ENCODE measurements at regions not wholly inside any gene's neighbourhood (a gene's known extent, or its start where the extent isn't known, plus 50 kb on each side); places are given as distances from the start of the nearest gene placed in this dataset.
"Not testable (repeated sequence)": the region's sequence is repeated elsewhere in the genome, so short reads cannot be mapped to it uniquely, and the experiment has no call there.

DNA sequence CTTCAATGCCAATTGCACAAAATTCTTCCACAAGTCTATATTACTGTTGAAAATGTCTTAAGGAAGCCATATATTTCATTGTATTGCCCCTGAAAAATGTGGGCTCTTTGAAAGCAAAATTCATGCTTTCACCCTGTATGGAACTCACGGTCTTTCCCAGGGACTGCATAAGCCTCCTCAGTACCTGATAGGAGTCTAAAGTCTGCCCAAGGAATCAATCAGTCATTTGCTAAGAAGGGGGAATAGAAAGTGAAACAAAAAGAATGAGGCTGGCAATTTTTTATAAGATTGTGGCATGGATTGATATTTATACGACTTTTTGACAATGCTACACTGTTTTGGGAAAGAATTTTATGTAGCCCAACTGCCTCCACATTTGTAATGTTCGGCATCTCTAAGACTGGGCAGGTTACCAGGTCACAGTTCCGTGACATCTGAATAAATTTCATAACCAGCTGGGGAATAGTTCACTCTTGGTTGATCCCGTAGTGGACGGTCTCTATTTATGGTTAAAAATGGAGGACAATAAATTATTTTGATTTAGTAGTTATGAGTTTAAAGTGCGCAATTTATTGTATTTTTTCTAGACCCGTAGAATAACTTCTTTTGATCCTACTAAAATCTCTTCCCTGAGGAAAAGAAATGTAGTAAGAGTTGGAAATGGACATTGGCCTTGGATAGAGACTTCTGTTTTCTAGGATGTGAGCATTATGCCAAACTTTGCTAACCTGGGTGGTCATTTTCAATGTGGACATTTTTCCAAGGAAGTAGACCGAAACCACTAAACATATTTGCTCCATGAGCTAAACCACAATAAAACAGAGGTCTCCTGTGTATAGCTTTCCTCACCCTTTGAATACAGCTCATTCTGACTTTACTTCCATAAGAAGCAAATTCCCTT is 1585.4 kb downstream of the EFNB2 start:
- DNase-seq: no peak

DNA sequence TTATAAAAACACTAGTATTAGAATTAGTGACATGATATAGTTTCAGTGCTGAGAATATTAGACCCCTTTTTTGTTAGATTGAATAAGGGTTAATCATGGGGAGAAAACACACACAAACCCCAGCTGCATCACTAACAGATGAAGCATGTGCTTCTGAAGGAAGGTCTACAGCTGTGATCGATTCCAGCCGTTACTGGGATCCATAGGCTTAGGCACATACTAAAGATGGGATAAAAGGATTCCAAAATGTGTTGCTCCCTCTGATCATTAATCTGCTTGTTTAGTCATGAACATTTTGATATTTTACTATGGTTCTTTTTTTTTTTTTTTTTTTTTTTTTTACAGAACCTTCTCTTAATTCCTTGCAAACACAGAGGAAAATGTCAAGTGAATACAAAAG is 1591.3 kb downstream of the EFNB2 start:
- DNase-seq: no peak

DNA sequence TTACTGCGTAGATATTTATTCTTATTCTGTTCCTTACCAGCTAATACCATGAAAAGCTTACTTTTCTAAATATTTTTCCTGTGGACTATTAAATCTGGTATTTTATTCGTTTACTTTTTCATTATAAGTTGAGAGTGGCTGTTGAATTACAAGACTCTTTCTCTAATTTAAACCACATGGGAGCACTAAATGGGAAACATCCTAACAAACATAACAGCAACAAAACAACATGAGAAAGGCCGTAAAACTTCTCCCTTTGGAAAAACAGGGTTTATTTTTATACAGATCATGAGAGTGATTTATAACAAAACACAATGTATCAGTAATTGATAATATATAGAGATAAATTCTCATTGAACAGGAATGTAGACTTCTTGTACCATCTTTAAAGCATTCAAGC is 1592.1 kb downstream of the EFNB2 start:
- no peak for DNase-seq

DNA sequence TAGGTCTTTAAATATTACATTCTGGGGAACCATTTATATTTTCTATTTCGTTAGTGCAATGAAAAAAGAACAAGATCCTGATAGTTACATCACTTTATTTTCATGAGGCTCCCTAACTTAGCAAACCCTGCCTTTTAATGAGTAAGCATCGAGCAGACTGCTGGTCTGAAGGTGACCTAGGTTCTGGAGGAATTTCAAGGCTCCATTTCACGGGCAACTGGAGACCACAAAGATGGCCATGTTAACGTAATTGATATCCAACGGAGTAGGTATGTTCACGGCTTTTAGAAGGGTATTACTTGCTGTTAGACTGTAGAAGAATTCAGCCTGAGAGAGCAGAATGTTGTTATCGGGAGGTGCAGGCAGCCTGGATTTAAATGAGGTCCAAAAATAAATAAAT is 1597.6 kb downstream of the EFNB2 start:
- no peak for DNase-seq

DNA sequence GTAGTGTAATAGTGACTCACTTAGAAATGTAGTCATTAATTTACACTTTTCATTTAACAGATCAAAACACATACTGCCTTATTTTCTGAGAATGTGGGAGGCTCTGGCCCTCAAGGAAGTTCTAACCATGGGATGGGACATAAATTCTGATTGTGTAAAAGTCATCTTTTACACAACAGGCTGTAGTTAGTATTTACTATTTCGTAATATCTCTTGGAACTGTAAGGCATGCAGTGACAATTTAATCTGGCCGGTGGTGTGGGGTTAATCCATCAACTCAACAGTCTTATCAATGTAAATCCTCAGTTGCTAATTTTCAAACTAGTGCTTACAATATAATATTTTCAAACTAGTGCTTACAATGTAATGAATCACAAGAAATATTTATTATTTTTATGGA is 1599.2 kb downstream of the EFNB2 start:
- DNase-seq: no peak

DNA sequence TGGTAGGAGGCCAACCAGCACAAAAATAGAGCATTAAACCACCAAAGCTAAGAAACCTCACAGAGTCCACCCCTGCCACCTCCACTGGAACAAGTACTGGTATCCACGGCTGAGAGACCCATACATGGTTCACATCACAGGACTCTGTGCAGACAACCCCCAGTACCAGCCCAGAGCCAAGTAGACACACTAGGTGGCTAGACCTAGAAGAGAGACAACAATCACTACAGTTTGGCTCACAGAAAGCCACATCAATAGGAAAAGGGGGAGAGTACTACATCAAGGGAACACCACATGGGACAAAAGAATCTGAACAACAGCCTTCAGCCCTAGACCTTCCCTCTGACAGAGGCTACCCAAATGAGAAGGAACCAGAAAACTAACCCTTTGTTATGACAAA is 1614.9 kb downstream of the EFNB2 start:
- not testable (repeated sequence) for DNase-seq

DNA sequence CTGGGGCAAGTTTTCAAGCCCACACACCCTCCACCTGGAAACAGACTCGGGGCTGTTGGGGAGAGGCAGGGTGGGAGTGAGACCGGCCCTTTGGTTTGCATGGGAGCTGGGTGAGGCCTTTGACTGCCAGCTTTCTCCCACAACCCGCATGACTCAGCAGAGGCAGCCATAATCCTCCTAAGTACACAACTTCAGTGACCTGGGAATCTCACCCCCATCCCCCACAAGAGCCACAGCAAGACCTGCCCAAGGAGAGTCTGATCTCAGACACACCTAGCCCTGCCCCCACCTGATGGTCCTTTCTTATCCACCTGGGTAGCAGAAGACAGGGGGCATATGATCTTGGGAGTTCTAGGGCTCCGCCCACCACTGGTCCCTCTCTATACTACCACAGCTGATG is 1615.4 kb downstream of the EFNB2 start:
- DNase-seq: no peak

DNA sequence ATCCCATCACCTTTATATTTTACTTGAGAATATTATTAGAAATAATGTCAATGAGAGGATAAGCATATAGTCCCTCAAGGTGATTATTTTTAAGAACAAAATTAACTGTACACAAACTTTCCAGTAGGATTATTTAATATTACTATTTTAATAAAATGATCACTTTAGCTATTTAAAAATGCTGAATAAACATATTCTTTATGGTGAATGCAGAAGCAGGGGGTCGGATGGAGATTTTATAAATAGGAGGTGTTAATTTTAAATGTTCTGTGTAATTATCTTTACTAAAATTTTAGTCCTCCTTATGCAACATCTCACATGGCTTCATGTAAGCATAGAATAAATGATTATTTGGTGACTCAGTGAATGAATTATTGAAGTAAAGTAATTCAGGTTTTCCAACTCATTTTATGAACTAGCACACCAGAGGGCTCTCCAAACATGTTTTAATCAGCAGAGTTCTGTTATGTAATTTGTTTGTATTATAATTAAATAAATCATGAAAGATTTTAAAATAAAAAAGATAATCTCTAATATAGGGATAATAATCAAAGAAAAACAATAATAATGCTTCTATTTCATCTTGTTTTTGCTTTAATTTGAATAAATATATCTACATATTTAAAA is 1635.2 kb downstream of the EFNB2 start:
- no peak for DNase-seq

DNA sequence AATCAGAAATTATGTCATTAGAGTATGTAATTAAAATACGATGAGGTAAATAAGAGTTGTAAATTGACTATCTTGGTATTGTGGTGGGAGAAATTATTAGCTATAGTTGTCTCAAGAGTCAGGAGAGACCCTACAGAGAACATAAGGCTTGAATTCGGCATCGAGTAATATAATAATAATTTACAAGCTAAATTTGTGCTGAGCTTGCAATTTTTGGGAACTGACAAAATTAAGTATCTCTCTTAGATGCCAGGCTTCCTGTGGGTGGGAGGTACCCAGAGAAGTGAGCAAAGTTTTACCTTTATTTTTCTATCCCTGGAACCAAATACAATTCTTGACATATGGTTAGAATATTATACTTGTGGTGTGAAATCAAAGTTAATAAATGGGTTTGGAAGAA is 1637.0 kb downstream of the EFNB2 start:
- DNase-seq: no peak

DNA sequence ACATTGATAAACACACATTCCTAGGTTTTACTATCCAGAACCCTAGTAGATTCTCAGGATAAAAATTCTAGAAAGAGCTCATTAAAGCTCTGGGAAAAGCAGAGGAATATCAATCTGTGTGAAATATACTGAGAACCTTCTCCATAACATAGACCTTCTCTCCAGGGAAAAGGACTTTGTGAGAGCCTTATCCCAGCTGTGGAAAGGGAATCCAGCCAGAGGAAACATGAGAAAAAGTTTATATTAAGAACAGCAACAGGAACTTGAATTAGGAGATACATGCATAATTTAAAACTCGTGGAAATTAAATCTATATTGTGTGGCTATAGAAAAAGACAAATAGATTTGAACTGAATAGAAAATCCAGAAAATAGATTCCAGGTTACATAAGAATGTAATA is 1639.9 kb downstream of the EFNB2 start:
- no peak for DNase-seq

DNA sequence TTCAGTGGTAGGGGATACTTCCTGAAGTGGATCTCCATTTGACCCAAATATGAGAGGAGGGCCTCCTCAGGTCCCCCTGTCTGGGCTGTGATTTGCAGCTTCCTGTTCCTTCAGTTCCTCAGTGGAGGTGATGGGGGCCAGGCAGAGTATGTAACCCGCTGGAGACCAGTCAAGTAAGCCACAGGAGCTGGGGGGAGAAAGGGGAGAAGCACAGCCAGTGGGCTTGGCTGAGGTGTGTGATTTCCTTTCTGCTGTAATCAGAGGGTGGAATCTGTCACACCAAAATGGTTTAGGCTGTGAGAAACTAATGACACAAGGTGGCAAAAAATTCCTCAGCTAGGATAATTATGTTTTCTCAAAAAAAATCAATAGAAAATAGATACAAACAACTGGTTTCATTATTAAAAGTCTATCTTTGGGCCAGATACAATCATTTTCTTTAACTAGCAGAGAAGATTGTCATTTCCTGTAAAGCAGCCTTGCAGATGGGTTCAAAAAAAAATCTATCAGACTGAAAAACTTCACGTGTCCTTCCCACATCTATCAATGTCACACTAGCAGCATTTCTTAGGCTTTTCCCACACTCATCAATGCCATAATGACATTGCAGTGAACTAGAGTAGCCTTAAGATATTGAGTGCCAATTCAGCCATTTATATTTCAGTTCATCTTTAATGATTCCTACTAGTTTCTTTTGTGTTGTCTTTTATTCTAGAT is 1660.3 kb downstream of the EFNB2 start:
- no peak for DNase-seq

DNA sequence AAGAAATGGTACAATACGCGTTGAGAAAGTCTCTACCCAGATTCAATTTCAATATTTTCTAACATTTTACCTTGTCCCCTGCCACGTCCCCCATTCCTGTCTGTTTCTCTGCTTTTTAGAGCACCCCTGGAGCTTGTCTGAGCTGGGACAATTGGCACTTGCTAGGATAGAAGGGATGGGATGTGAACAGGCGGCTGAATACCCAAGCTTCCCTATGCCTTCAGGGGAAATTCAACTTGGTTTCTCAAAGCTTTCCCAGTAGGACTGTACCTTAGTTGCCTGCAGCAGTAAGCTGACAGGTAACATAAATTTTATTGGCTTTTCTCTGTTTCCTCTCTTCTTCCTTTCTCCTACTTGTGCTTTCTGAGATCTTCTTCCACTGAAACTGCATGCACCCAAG is 1663.3 kb downstream of the EFNB2 start:
- DNase-seq: no peak

DNA sequence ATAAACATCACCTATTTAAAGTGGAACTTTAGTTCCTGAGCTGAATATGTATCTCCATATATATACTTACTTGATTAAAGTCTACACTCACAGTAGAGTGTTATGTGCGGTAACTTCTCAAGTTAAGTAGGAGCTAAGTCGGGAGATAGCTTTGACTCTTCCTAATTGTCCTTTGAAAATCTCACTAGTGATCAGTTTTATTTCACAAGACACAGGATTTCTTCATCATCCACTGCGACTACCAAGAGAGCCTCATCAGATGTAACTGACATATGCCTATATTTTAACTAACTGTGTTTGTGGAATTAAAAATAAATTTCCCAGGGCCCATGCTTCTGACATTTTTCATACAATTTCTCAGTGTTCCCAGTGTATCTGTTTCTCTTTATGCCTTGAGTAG is 1664.0 kb downstream of the EFNB2 start:
- no peak for DNase-seq

DNA sequence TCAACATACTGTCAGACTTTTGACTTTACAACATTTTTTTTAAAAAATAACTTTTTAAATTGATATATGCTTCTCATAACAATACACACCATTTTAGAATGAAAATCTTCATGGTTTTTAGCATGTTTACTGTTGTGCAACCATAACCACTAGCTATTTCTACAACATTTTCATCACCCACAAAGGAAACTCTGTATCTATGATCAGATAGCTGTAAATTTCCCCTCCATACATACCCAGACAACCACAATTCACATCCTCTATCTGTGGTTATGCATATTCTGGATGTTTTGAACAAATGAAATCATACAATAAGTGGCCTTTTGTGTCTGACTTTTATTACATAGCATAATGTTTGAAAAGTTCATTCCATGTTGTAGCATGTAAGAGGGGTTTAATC is 1666.0 kb downstream of the EFNB2 start:
- no peak for DNase-seq

DNA sequence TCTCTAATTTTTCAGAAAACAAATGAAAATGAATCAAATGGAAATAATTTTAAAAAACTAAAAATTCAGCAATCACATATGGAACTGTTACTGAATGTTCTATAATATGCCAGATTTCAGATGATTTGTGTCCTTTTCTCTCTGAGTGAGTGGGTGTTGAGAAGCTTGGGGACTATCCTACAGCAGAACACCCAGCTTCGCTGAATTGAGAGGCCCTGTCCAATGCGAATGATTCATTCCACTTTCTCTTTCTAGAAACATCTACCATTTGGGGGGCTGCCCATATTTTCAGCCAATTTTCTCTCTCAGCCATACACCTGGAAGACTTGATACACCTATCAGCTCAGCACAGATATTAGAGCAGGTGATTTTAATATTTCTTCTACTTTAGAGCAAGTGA is 1666.7 kb downstream of the EFNB2 start:
- no peak for DNase-seq

DNA sequence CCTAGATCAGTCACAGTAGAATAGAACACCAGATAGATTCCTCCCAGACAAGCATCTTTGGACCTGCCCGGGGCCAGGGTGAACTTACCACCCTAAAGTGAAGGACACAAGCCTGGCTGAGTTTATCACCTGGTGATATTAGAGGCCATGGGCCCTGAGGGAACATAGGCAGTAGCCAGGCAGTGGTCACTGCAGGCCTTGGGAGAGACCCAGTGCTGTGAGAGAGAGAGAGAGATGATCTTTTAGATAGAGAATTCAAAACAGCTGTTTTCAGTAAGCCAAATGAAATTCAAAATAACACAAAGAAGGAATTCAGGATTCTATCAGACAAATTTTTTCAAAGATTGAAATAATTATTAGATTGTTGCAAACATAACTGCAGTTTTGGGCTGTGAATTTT is 1679.9 kb downstream of the EFNB2 start:
- no peak for DNase-seq

DNA sequence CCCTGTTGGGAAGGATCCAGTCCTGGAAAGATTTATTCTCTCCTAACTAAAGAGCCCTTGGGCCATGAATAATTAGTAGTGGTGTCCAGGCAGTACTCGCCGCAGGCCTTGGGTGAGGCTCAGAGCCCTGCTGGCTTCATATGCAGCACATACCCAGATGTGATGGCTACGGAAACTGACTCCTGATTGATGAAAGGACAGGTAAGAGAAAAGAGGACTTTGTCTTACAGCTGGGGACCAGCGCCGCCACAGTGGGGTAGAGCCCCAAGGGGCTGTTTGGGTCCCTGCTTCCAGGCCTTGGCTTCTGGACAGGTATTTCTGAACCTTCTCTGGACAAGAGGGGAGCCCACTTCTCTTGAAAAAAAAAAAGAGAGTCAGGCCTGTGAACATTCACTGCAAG is 1680.8 kb downstream of the EFNB2 start:
- no peak for DNase-seq

DNA sequence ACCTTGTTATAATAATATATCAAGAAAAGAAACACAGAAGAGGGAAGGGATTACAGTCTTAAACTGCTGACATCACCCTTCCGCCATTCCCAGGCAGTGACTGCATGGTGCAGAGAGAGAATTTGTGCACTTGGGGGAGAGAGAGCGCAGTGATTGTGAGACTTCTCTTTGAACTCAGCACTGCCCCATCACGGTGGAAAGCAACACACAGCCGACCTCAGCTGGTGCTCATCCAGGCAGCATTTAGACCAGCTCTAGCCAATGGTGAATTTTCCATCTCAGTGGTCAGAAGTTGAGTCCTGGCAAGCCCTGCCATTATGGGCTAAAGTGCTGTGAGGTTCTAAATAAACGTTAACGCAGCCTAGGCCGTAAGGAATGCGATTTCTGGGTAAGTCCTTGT is 1681.5 kb downstream of the EFNB2 start:
- DNase-seq: no peak

DNA sequence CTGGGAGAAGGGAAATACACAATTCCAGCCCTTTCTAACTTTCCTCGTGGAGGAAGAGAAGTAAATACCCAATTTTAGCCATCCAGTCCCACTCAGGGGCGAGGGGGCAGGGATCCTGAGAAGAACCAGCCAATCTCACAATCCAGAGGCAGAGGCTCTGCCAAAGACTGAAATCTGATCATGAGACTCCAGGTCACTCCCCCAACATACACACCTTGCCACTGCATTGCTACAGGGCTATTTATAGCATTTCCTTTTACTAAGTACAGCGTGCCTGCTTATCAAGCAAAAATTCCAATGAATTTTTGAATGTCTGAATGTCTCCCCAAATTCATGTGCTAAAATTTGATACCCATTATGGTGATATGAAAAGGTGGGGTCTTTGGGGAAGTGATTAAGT is 1687.5 kb downstream of the EFNB2 start:
- DNase-seq: no peak

DNA sequence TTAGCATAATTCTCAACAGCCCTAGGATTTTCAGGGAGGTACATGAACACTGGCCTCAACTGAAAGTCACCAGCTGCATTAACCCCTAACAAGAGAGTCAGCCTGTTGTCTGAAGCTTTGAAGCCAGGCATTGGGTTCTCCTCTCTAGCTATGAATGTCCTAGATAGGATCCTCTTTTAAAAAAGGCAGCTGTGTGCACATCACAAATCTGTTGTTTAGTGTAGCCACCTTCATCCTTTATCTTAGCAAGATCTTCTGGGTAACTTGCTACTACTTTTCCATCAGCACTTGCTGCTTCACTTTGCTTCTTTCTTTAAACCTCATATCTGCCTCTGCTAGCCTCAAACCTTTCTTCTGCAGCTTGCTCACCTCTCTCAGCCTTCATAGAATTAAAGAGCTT is 1692.1 kb downstream of the EFNB2 start:
- no peak for DNase-seq

DNA sequence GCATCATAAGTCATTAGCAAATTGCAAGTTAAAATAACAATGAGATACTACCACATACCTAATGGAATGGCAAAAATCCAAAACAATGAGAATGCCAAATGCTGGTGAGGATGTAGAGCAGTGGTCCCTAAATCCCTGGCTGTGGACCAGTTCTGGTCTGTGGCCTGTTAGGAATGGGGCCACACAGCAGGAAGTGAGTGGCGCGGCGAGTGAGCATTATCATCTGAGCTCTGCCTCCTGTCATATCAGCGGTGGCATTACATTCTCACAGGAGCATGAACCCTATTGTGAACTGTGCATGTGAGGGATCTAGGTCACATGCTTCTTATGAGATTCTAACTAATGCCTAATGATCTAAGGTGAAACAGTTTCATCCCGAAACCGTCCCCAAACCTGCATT is 1694.4 kb downstream of the EFNB2 start:
- no peak for DNase-seq

DNA sequence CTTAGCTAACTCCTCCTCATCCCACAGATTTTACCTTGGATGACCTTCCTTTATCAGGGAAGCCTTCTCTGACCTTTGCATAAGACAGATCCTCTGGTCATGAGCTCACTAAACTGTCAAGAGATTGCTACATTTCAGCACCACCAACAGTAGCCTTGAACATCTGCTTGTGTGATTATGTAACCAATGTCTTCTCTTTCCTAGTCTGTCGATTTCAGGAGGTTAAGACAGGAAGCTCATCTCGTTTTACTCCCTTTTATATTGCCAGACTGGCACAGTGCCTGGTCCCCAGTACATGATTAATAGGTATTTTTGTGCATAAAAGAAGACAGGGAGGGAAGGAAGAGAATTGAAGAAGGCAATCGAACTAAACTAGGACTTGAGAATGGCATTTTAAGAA is 1697.7 kb downstream of the EFNB2 start:
- DNase-seq: no peak

DNA sequence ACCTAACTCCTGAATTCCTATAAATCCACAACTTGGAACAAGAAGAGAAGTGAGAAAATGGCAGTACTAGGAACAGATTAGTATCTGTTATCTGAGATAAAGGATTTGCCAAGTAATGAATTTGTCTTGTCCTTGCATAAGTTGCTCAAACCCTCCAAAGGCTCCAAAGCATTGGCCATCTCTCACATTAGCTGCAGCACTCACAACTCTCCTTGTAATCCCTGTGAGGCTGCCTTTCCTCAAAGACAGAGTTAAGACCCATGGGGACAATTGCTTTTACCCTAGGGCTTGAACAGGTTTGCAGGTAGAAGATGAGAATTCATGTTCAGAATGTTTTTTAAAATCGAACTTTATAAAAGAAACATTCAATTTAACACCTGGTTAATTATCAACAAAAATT is 1702.2 kb downstream of the EFNB2 start:
- DNase-seq: no peak

DNA sequence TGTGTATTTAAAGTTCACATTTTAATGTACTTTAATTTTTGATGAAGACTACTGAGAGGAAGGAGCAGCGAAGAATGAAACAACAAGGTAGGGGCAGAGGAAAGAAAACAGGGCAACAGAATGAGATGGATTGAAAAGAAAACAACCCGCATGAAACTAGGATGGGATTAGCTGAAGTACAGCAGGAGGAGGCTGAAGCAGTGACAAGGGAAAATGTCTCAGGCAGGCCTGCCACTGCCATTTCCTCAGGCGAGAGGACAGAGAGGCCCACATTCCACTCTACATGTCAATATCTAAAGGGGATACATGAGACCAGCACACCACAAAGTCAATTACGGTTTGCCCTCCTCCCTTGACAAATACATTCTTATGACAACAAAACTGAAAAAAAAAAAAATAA is 1703.2 kb downstream of the EFNB2 start:
- DNase-seq: no peak
